ENCODE measurements at regions not wholly inside any gene's neighbourhood (a gene's known extent, or its start where the extent isn't known, plus 50 kb on each side); places are given as distances from the start of the nearest gene placed in this dataset.

DNA sequence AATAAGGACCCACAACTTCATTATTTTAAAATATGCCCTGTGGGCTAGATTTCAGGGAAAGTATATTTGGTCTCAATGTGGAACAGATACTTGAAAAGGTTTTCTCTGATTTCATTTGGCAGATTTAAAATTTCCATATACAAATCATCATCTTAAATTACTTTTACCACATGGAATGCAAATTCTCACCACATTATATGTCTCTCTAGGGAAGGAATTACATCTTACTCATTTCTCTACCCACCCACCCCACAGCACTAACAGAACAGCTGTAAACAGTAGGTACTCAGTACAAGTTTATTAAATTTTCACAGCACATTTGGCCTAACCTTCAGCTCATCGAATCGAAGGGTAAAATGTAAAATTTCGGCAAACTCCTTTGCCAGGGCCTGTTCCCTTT, 104.0 kb downstream of the CYRIA start:
- DNase-seq, result no peak

DNA sequence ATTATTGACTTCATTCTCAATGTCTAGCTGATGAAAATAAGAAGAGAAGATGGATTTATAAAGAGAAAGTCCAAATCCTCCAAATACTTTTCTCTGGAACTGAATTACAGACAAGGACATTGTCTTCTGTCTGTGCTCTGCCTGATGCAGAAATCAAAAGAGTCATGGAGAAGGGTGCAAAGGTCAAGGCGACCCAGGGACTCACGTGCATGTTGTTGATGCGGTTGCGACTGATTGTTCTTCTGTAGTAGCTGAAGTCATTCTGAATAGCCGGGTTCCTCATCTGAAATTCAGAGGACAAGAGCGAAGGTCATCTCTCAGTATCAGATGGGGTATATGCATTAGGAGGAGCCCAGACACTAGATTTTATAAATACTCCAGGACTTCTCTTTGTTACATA, 104.4 kb downstream of the CYRIA start:
- DNase-seq, result no peak

DNA sequence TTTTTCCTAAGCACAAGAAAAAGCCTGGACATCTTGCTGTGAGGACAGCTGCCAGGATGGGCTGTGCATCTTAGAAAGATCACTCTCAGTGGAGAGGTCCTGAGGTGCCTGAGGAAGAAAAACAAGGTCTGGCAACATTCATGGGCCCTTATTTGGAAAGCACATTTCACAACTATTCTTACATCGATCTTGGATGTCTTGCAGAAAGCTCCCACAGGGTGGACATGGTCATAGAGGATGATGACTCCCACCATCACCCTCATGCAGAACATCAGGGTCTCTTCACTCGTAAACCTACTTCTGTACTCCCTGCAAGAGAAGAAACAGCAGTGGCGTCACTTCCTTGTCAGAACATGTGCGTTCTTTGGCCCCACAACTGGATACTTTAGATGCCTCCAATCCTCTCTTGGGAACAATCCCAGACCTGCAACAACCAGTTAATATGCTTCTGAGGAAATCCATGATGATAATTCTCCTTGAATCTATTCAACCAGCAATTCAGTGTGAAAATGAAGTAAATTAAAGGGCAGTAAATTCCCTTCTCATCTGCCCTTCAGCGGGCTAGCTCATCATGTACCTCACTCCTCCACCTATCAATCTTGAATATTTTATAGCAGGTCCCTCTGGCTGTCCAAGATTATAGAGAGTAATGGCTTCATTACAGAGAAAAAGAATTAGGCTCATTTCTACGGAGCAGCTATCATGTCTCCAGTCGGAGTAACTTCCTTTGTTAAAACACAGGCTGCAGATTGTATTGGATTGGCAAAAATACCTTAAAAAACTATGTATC, 106.2 kb downstream of the CYRIA start:
- no peak for DNase-seq

DNA sequence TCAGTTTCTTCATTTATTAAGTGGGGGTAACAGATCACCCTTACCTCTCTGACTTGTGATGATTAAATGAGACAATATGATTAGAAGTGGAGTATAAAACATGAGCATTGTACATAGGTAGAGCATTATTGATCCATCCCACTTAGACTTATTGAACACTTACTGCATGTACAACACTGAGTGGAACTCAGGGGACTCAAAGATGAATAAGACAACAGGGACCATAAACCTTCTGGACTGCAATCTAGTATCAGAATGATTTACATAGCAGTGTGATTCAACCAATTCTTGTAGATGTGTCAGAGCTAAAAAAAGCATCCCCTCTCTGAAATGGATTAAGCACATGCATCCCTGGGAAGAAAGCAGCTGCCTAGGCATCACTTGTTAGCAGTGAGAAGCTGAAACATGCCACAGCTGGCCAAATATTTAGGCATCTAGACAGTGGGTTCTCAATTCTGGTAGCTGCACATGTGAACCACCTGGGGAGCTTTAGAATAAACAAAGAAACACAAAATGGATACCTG, 111.5 kb downstream of the CYRIA start:
- DNase-seq, result no peak

DNA sequence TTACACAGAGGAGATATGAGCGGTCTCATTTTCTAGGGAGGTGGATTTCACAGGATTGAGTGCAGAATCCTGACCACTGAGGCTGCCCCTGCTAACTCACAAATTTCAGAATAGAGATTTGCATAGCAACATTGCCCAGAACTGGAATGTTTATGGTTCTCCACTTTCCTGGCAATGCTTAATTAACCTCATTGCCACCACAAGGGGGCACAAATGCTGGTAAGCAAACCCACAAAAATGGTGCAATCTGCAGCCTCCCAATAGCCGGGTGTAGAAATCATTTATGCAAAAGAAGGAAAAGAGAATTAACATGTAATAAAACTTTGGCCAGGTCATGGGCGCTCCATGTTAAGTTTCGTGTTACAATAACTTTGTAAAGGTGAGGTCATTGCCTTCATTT, 112.4 kb downstream of the CYRIA start:
- DNase-seq, result no peak

DNA sequence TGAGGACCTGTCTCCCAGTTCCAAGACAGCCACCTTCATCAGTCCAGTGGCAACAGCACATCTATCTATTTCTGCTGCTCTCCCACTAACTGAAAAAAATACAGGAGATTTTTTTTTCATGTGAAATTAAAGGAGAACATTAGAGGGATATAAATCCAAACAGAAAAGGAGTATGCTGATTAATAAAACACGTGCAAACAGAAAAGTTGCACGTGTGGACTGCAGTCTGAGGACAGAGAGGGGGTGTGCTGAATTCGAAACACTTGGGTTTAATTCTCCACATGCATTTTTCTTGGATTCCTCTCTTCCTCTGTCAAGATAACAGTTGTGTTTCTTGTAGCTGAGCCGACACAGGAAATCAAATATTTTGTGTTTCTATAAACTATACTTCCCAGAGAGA, 113.4 kb downstream of the CYRIA start:
- DNase-seq, result no peak

DNA sequence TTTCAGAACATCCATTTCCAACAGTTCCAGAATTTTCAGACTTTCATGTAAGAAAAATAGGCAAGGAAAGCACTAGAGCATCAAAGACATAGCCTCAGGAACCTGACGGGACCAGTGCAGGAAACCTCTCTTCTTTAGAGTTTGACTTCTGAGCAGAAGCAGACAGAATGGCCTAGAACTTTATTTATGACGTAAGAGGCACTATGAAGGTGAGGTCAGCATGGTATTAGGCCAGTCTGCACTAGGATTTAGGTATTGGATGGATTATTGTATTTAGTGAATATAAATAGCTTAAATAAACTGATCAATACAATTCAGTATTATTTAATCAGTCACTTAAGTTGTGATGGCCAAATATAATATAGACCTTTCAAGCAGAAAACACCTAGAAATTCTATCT, 117.6 kb downstream of the CYRIA start:
- DNase-seq, result no peak

DNA sequence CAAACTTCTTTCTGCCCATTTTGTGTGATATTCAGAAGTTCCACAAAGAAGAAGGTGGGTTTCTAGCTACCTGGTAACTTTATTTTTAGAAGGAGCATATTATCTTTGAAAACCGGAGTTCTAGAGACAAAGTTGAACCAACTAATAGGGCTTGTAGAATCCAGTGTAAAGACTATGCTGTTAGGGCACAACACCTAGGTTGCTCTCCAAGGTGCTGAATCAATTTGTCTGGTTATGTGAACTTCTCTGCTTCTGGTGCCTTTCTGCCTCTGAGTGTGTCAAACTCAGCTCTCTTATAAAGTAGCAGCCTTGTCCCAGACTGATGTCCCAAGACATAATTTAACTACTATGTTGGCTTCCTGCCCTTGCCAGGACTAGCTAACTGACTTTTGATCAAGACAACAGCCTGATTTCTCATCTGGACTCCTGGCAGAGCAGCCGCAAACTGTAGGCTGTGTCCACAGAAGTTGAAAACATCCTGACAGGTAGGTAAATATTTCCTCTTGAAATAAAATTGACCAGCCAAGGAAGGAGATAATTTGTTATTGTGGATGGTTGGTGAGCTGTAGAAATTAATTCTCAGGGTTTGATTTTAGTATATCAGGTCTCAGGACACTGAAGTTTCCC, 119.4 kb downstream of the CYRIA start:
- DNase-seq, result no peak

DNA sequence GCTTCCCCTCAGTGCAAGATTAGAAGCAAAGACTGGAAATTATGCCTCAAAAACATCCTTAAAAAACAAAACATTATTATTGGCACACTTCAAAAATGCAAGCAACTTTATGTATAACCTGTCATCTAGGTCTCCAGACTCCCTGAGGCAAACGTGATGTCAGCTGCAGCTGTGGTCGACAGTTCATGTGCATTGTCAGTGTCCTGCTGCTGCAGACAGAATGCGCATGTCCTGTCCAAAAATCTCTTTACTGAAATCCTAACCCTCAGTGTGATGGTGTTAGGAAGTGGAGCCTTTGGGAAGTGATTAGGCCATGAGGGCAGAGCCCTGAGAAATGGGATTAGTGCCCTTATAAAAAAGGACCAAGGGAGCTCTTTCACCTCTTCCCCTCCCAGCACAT, 126.9 kb downstream of the CYRIA start:
- no peak for DNase-seq

DNA sequence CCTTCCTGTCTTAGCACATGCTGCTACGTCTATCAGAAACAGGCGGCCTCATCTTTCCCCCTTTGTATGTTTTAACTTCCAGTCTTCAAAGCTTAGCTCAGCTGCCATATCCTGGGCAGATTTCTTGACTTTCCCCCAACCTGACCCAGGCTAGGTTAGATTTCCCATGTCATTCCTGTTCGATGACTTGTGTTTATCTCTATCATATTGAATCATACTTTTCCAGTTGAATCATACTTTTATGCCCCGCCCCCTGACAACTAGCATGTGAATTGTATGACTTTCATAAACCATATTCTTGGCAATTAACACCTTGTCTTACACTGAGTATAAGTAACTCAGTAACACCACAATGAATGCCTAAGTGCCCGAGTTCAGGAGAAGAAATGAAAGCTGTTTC, 128.3 kb downstream of the CYRIA start:
- DNase-seq, result no peak

DNA sequence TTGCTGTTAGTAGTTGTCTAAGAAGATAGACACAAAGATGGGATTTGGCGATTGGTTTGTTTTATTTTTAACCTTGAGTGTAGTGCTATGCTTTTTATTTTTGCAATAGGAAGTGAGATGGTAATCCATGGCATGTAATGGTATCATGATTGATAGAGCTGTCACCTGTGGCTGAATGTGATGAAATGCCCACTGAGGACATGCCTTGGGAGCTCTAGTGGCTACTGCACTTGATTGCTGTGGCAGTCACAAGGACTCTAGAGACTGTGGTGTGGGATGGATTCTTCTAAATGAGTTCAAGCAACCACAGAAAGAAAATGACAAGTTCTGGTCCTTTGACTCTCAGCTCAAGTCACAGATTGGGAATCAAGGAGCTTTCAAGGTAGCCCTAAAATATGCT, 139.4 kb downstream of the CYRIA start:
- no peak for DNase-seq

DNA sequence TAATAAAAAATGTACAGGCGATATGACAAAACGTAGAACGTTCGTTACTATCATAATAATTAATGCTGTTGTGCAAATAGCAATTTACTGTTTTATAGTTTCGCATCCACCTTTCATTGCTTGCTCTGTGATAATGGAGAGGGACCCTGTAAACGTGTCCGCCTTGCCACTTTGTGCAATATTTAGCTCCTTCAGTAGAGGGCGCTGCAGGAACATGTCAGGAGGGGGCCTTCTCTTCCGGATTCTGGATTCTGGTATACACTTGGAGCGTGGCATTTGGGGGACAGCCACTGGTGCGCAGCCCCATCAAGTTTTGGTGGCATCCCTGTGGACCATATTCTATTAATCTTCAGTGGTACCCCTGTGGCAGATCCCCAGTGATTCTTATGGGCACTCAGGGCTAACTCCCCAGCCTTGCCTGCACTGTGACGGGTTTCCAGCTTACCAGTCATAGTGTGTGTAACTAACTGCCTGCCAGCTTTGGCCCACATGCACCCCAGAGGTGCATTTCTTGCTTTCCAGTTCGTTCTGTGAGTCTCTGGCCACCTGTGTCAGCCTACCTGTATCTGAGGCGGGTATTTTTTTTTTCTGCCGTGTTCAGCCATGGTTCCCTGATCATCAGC, 140.3 kb downstream of the CYRIA start:
- no peak for DNase-seq

DNA sequence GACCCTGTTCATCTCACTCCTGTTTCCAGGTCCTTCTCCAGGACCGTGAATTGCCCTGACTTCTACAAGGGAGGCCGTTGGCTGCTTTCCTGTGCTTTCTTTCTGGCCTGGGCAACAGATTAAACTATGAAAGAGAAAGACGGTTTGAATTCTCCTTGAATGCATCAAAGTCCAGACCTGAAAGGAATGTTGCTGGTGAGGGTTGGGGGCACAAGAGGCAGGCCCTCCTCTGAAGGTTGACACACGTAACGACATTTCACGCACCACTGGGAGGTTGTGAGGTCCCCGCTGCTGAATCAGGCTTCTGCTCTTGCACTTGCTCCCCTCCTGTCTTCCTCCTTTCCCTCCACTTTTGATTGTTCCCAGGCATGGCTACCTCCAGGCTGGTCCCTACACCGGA, 141.9 kb downstream of the CYRIA start:
- no peak for DNase-seq

DNA sequence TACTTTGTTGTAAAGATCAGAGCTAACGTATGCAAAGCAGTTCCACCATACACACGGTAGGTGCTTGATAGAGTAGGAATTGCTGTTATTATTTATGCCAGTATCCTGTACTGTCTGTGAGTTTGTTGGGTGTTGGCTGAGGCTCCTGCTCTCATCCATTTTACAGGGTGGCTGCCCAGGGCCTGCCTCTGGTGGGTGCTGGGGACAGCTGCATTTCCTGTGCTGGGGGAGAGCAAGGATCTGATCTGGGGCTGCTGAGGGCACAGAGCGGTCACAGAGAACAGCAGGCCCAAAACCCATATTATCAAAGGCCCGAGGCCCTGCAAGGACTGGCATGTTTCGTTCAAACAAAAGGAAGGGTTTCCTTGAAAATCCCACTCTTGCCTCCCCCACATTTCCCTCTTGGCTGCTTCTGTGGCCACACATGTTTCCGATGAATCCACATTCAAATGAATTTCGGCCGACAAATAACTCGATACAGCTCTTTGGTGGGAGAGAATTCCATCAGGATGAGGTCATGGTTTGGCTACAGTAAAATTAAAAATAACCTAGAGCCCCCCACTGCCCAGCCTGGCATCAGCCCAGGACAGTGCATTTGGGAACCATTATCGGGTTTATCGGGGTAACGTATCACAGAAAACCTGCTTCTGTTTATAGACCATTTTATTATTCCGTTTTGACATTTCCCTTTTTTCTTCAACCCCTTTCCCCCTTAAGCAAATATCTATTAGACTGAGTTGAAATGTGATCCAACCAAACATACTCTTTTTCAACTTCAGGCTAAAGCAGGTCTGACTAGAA, 143.4 kb downstream of the CYRIA start:
- DNase-seq, result no peak

DNA sequence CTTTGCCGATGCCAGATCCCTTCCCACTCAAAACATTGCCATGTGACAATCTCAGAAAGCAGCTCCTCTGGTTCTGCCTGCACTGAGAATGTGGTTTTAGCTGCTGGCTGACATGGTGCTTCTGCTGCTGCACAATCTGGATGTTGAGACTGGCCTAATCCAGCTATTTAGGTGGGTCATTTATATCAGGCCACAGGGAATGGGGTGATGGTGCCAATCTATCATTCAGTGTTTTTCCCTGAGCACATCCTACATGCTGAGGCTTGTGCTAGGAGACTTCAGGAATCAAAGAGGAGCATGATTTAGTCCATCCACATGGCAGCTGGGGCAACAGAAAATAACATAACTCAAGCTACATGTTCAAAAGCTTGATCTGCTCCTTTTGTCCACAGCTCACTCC, 144.7 kb downstream of the CYRIA start:
- DNase-seq, result no peak

DNA sequence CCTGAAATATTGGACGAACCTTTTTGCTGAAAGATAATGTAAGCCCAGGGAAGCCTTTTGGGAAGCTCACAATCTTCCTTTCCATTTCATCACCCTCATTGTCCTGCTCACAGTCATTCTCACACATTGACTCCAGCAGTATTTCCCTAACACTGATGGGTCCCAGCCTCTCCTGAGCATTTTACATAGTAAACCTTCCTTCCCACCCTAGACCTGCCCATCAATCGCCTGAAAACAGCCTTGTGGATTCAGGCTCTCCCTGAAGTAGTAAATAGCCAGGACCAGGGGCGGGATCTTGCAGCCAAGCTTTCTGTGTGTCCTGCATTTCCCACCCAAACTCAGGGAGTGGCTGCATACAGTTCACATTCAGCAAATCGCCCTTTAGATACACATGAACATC, 149.9 kb downstream of the CYRIA start:
- no peak for DNase-seq

DNA sequence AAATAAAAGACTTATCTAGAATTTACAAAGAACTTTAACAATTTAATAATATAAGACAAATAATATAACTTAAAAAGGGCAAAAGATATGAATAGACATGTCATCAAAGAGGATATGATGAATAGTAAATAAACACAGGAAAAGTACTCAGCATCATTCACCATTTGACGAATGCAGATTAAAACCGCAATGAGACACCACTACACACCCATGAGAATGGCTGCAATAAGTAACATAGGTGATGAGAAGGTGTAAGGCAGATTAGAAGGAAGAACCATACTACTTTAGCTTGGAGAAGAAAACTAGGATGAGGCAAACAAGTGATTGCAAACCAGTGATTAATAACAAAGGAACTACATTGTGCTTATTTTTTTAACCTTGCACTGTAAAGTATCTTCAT, 152.0 kb downstream of the CYRIA start:
- DNase-seq, result no peak

DNA sequence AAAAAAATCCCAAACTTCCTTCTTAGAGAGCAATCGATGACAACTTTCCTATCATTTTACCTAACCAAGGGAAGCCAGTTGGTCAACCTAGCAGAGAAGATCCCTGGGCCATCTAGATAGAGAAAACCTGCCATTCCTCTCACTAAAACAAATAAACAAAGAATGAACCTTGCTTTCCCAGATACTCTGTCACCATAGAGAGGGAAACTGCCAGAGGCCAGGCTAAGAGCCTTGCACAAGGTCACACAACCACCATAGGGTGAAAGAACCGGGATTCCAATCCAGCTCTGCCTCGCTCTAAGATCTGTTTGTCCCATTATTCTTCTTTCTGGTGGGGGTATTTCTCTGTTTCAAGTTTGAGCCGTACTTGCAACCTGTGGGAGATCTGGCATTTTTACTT, 154.6 kb downstream of the CYRIA start:
- DNase-seq, result no peak

DNA sequence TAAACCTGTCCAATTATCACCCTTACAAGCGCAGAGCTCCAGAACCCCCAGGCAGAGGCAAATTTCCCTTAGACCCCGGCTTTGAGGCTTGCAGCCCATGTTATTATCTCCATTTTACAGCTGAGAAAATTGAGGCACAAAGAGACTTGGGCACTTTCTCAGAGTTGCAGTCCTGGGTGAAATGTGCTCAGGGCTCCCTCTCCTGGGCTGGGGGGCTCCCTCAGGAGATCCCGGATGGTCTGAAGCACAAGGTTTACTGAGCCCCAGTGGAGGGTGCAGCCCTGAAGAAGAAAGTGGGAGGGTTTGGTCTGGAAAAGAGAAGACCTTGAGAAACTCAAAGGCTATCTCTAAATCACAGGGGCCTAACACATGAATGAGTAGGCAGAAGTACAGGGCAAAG, 156.6 kb downstream of the CYRIA start:
- DNase-seq, result no peak

DNA sequence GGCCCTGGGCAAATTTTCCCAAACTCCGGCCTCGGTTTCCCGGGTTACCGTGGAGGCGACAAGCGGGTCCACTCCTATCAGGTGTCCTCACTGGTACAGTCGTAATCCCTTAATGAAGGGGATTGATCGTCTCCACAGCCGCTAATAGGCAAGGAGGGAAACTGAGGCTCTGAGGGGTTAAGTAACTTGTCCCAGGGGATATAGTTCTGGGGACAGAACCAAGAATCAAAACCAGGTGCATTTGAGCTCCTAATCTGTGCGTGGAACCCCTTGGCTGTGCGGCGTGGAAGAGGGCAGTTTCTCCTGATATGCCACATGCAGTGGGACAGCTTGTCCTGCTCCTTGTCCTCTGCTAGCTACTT, 157.2 kb downstream of the CYRIA start:
- no peak for DNase-seq

DNA sequence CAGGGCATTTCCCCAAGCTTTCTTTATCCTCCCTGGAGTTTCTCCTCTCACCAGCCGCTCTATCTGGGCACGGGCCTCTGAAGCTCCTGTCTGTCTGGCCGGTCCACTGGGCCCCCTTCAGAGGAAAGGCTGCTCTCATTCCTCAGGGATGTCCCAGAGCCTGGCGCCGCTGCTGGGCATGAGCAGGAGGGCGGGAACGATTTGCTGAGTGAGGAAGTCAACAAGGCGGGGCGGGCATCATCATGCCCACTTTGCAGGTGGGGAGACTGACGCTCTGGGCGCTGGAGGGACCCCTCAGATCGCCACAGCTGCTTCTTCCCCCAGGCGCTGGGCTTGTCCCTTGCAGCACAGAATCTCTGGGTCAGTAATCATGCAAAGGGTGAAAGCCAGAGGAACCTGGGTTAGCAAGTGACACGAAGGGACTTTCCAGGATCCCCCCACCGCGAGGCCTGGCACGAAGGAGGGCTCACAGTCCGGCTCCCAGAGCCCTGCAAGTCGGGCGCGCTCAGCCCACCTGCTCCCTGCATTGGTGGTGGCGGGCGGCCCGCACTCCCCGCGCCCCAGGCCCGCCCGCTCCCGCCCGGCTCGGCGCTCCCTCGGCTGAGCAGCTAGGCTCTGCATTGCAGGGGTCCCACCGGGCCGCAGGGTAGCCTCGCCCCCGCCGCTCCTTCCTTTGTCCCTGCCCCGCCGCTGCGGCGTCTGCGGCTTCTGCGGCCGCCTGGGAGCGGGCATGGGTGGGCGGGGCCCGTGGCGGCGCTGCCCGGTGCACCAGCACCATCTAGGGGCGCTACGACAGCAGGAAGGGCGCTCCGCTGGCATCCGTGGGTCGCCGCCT, 157.8 kb downstream of the CYRIA start:
- DNase-seq, result no peak

DNA sequence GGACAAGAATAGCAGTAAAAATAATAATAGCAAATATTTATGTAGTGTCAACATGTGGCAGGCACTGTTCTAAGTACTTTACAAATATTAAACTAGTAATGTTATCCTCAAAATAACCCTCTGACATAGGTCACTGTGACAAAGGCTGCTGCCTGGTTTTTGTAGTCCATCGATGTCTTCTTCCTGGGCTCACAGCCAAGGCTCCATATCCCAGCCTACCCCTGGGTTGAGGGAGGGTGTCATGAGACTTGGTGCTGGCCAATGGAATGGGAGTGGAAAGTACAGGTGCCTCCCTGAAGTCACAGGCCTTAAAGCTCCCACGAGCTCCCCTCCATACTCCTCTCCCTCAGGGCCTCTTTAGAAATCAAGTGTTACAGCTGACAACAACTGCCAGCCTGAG, 159.3 kb downstream of the CYRIA start:
- no peak for DNase-seq
